ENCODE measurements at regions not wholly inside any gene's neighbourhood (a gene's known extent, or its start where the extent isn't known, plus 50 kb on each side); places are given as distances from the start of the nearest gene placed in this dataset.
"Not testable (repeated sequence)": the region's sequence is repeated elsewhere in the genome, so short reads cannot be mapped to it uniquely, and the experiment has no call there.

GRCh38 chr10:84613336-84614021 is 285.1 kb downstream of the CCSER2 start:
- ChIA-PET CTCF (interaction anchor here (1.0 to 1.6 kb wide), 2 partner anchors 73 to 105 kb away, joined by 3 to 4 read pairs; no protein-coding TSS in a partner anchor), POLR2A (no interaction called here)
- TF ChIP-seq, protein P1, sequence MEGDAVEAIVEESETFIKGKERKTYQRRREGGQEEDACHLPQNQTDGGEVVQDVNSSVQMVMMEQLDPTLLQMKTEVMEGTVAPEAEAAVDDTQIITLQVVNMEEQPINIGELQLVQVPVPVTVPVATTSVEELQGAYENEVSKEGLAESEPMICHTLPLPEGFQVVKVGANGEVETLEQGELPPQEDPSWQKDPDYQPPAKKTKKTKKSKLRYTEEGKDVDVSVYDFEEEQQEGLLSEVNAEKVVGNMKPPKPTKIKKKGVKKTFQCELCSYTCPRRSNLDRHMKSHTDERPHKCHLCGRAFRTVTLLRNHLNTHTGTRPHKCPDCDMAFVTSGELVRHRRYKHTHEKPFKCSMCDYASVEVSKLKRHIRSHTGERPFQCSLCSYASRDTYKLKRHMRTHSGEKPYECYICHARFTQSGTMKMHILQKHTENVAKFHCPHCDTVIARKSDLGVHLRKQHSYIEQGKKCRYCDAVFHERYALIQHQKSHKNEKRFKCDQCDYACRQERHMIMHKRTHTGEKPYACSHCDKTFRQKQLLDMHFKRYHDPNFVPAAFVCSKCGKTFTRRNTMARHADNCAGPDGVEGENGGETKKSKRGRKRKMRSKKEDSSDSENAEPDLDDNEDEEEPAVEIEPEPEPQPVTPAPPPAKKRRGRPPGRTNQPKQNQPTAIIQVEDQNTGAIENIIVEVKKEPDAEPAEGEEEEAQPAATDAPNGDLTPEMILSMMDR (IDR thresholded peaks at IDR 0.05; ENCODE audit: control extremely low read depth, extremely low read depth, low read depth, missing control alignments), result peak; percentile 22
- no peak for DNase-seq (ENCODE audit: extremely low spot score)

DNA sequence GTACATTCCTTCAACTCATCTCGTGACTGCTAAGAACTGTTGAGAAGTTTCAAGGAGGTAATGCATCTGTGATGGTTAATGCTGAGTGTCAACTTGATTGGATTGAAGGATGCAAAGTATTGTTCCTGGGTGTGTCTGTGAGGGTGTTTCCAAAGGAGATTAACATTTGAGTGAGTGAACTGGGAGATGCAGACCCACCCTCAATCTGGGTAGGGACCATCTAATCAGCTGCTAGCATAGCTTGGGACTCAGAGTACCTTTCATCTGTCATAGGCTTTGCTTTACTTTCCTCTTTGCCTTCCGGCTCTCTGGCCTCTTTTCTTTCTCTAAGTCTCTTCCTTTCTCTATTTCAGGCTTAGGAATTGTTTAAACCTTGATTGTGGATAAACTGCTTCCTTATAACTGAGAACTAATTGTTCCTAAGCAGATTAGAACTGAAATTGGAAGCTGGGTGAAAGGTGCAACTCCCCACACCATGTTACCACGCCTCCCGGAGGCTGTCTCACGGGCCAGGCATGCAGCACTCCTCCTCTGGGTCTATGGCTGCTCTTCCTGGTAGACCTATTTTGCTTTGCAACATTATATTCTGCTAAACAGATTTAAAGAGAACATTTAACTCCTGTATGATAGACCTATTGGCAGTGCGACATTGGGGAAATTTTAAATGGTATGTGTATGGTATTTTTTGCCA is 298.2 kb downstream of the CCSER2 start:
- ChIA-PET CTCF (interaction anchor here (1.8 kb wide), 1 partner anchor 10 kb away, joined by 6 read pairs; no protein-coding TSS in a partner anchor), POLR2A (no interaction called here)
- DNase-seq (ENCODE audit: extremely low spot score), result no peak
- TF ChIP-seq, protein P1 (IDR thresholded peaks at IDR 0.05; ENCODE audit: control extremely low read depth, extremely low read depth, low read depth, missing control alignments), result no peak

DNA sequence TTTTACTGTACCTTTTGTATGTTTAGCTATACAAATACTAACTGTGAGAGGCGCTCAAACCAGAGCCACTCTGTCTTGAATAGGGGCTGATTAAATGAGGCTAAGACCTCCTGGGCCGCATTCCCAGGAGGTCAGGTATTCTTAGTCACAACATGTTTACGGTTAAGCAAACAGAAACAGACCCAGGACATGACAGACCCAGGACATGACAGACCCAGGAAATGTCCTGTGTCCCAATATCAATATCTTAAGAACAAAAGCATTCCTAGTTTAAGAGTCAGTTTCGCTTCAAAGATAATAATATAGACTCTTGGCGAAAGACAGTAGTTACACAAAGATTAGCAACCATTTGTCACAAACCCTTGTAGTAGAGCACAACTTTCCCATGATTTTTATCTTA is 304.5 kb downstream of the CCSER2 start:
- ChIA-PET CTCF (no interaction called here), POLR2A (no interaction called here)
- no peak for DNase-seq (ENCODE audit: extremely low spot score)
- TF ChIP-seq, protein P1 (IDR thresholded peaks at IDR 0.05; ENCODE audit: control extremely low read depth, extremely low read depth, low read depth, missing control alignments), result no peak

GRCh38 chr10:84634636-84635035 is 306.2 kb downstream of the CCSER2 start:
- CTCF ChIA-PET, result interaction anchor here (1.6 kb wide), 1 partner anchor 19 kb away, joined by 6 read pairs; no protein-coding TSS in a partner anchor
- TF ChIP-seq, protein P1 (IDR thresholded peaks at IDR 0.05; ENCODE audit: control extremely low read depth, extremely low read depth, low read depth, missing control alignments), result no peak
- no peak for DNase-seq (ENCODE audit: extremely low spot score)
- POLR2A ChIA-PET, result no interaction called here

DNA sequence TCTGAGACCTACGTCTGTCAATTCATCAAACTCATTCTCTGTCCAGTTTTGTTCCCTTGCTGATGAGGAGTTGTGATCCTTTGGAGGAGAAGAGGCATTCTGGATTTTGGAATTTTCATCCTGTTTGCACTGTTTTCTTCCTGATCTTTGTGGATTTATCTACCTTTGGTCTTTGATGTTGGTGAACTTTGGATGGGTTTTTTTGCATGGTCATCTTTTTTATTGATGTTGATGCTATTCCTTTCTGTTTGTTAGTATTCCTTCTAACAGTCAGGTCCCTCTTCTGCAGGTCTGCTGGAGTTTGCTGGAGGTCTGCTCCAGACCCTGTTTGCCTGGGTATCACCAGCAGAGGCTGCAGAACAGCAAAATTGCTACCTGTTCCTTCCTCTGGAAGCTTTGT is 322.2 kb downstream of the CCSER2 start:
- CTCF ChIA-PET, result not testable (repeated sequence)

DNA sequence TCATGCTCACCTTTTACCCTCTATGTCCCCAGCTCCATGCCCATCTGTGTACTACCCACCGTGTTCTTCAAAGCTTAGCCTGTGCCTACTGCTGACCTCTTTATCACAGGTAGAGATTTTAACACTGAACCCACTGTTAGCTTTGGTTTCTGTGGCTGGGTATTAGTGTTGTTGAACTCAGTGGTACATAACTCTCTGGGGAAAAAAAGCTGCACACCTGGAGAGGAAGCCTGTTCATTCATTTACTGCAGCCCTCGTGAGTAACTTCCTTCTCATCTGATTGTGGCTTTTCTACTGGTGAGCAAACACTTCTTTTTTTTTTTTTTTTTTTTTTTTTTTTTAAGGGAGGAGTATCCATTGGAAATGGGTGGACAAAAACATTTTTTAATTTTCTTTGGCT is 326.3 kb downstream of the CCSER2 start:
- DNase-seq (ENCODE audit: extremely low spot score), result no peak
- TF ChIP-seq, protein P1 (IDR thresholded peaks at IDR 0.05; ENCODE audit: control extremely low read depth, extremely low read depth, low read depth, missing control alignments), result no peak
- POLR2A ChIA-PET, result no interaction called here
- CTCF ChIA-PET, result interaction anchor here (0.9 to 1.9 kb wide), 4 partner anchors 9 to 115 kb away, joined by 3 to 6 read pairs (median 4); no protein-coding TSS in a partner anchor

More for the DNA sequence above, 322.2 kb downstream of the CCSER2 start:
- DNase-seq (ENCODE audit: extremely low spot score); POLR2A ChIA-PET: not testable (repeated sequence)

GRCh38 chr10:84659027-84659426 is 330.6 kb downstream of the CCSER2 start:
- ChIA-PET CTCF (interaction anchor here (1.1 kb wide), 1 partner anchor 10 kb away, joined by 3 read pairs; no protein-coding TSS in a partner anchor), POLR2A (no interaction called here)
- no peak for DNase-seq (ENCODE audit: extremely low spot score)
- TF ChIP-seq, protein P1 (IDR thresholded peaks at IDR 0.05; ENCODE audit: control extremely low read depth, extremely low read depth, low read depth, missing control alignments), result no peak

Data from GM10248 (cell line).